GM21367 (cell line): ENCODE measurements at regions not wholly inside any gene's neighbourhood (a gene's known extent, or its start where the extent isn't known, plus 50 kb on each side); places are given as distances from the start of the nearest gene placed in this dataset.
"Not testable (repeated sequence)": the region's sequence is repeated elsewhere in the genome, so short reads cannot be mapped to it uniquely, and the experiment has no call there.

Source experiments
- ATAC-seq: cut with Tn5 transposase; IDR thresholded peaks from one replicate; pipeline ENCODE4 v1.9.1; 2021; ENCODE audit not compliant: unreplicated experiment

DNA sequence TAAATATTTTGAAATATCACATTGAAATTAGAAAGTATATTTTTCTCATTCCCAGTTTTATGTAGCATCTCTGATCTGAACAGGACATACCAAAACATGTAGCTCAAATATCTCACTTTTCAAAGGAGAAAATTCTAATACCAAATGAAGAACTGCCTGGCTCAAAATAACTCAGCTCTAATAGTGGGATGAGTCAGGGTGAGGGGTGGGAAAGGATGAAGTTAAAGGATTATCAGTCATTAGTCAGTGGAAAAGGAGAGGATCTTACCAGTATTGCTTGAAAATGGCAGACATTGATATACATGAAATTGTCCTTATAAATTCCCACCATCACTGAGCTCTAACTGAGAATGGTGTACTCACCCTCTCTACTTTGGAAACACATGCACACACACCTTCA, 803.2 kb downstream of the RAPGEF2 start:
- no peak for ATAC-seq

- ATAC-seq, result no peak
Measured at GRCh38 chr4:159906517-159906916, 803.6 kb downstream of the RAPGEF2 start.

- ATAC-seq, result no peak
Measured at GRCh38 chr4:159910721-159911120, 807.8 kb downstream of the RAPGEF2 start.

DNA sequence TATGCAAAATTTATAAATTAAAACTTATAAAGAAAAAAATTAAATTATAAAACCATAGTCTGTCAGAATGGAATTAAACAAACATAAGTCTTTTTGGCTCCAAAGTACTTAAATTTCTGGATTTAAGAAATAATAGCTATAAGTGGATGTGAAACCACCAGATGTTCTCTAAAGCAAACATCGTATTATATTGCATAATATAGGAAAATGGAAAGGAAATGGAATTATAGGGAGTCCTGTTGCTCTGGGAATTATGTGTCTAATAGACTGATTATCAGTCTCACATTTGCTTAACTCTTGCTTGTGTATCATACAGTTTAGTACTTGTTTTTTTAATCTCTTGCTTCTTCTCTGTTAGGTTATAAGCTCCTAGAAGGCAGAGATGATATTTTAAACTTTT, 819.2 kb downstream of the RAPGEF2 start:
- ATAC-seq, result no peak

GRCh38 chr4:159925770-159926169, 822.9 kb downstream of the RAPGEF2 start:
- ATAC-seq, result no peak

DNA sequence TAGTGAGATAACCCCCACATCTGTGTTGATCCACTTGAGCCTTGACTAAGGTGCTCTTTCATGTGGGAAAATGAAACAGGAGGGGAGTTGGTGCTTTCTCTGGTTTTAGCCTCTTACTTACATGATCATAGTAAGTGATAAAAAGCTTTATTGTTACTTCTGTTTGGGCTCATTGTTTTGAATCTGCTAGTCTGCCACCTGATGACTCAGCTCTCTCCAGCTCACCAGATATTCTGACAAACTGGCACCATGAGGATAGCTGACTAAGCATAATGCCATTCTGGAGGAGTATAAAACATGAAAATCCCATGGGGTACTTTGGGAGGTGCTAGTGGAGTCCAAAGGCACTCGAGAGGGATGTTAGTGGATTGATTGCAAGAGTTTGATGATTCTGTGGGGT, 824.0 kb downstream of the RAPGEF2 start:
- no peak for ATAC-seq

- no peak for ATAC-seq
Measured at GRCh38 chr4:159927781-159928180, 824.9 kb downstream of the RAPGEF2 start.

- not testable (repeated sequence) for ATAC-seq
Measured at GRCh38 chr4:159934602-159935001, 831.7 kb downstream of the RAPGEF2 start.

- peak; percentile 89 for ATAC-seq
Measured at GRCh38 chr4:159937595-159937994, 834.7 kb downstream of the RAPGEF2 start.

GRCh38 chr4:159939681-159940080, 836.8 kb downstream of the RAPGEF2 start:
- ATAC-seq, result not testable (repeated sequence)

- ATAC-seq, result no peak
Measured at GRCh38 chr4:159941076-159941475, 838.2 kb downstream of the RAPGEF2 start.

DNA sequence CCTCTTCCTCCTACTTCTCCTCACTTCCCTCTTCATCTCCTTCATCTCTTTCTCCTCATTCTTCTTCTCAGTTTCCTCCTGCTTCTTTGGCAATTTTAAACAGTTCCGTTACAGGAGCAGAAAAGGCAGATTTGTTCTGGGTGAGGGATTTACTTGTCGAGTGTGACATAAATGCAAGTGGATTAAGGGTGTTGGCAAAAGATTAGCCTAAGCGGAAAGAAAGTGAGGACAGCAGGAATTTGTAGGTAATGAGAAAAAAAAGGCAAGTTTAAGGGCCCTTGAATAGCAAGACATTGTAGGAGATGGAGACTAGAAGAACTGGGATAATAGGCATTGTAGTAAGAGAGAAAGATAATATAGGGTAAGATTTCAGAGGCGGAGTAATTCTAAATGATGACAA, 841.6 kb downstream of the RAPGEF2 start:
- ATAC-seq, result no peak

GRCh38 chr4:159946983-159947615, 844.2 kb downstream of the RAPGEF2 start:
- ATAC-seq, result peak; percentile 64

DNA sequence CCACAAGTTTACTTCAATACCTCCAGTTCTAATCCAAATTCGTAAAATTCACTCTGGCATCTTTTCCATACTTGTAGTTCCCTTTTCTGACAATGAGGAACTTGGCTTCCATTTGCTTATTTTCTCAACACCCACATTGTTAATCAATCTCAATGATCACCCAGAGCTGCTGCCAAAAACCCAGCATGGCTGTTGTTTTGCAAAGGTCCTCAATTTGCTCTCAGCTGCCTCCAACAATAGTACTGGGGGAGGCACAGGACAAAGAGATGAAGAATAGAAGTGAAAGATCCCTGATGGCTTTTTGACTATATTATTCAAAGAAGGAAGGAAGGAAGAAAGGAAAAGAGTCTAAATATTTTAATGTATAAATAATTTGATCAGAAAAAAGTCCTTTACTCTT, 847.8 kb downstream of the RAPGEF2 start:
- ATAC-seq, result no peak

- no peak for ATAC-seq
Measured at GRCh38 chr4:159966746-159967145, 863.9 kb downstream of the RAPGEF2 start.

- ATAC-seq, result not testable (repeated sequence)
Measured at GRCh38 chr4:159976871-159977482, 874.1 kb downstream of the RAPGEF2 start.

DNA sequence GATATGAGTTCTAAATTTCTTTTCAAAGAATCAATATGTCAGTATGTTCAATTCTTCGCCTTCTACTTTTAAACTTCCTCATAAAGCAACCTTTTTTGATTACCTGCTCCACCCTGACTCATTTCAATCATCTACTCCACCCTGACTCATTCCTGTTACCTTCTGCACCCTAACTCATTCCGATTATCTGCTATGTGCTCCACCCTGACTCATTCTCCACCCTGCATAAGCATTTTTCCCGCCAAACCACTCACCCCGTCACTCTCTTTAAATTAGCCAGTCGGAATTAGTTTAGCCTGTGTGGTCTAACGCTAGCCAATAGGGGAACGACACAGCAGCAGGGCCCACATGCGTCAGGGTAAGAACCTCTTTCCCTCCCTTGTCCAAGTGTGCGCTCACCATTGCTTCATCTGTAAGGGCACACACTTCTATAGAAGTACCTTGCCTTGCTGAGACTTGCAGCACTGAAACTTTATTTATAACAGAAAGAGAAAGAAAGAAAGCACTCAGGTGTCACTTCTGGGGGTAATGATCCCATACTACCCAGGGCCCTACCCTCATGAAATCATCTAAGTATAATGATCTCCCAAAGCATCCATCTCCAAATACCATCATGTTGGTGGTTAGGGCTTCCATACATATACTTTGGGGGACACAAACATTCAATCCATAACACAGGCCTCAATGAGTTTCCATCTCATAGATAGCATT, 875.2 kb downstream of the RAPGEF2 start:
- no peak for ATAC-seq

GRCh38 chr4:159979351-159979750, 876.5 kb downstream of the RAPGEF2 start:
- no peak for ATAC-seq

- no peak for ATAC-seq
Measured at GRCh38 chr4:159979953-159980352, 877.1 kb downstream of the RAPGEF2 start.

DNA sequence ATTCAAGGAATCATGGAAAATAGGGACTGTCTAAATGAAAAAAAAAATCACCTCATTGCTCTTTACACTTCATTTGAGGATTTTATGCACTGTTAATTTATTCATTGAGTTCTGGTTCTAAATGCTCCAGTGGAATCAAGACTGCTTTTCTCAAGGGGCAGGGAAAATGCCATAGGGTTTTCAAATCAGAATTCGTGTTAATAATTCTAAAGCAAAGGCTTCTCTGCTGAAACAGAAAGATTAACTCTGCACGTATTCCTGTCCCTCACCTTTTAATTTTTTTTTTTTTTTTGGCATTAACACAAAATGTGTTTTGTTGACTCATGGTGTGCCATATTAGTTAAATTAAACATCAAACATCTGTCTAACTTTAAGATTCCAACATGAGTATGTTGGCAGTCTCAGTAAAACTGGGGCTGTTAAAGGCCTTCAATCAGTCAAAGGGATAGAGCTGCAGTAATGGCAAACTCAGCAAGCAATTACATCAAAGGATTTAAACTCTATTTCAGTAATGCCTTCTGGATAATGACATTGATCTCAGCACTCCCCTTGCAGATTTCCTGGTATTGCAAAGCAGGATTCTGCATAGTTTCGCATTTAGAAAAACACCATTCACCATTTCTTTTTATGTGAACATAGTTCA, 878.1 kb downstream of the RAPGEF2 start:
- ATAC-seq, result no peak

DNA sequence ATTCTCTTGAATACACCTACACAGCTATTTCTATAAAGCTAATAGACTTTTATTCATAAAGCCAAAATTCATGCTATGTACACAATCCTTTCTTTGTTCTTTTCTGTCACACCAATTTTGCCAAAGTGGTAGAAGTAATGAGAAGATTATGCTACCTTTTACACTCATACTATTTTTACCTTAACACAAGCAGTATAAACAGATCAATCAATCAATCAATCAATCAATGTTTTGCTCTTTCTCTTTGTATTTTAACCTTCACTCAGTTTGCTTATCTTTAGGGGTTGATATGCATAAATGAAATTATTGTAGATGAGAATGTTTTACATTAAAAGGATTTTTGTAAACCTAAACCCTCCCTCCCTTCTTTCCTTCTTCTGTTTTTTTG, 878.6 kb downstream of the RAPGEF2 start:
- ATAC-seq, result no peak

DNA sequence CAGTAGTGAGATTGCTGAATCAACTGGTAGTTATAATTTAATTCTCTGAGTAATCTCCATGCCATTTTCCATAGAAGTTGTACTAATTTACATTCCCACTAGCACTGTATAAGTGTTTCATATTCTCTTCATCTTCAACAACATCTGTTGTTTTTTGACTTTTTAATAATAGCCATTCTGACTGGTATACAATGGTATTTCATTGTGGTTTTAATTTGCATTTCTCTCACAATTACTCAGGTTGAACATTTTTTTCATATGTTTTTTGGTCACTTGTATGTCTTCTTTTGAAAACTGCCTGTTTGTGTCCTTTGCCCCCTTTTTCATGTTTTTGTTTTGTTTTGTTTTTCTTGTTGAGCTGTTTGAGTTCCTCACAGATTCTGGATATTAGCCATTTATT, 880.2 kb downstream of the RAPGEF2 start:
- ATAC-seq, result no peak
